Heart left ventricle (tissue), 16 donors: ENCODE measurements at regions not wholly inside any gene's neighbourhood (a gene's known extent, or its start where the extent isn't known, plus 50 kb on each side); places are given as distances from the start of the nearest gene placed in this dataset.

ENCODE experiments used
- ATAC-seq, 4 donors: fragments of 200-7000 bp; cut with Tn5 transposase; one replicate each; pipeline ENCODE4 v1.9.1; 2020 to 2022; ENCODE audit warnings: moderate library complexity in 4 of 4, mild to moderate bottlenecking in 3 of 4, moderate number of reproducible peaks in 1 of 4
- DNase-seq, 5 donors: peaks; one replicate each; pipeline ENCODE4 v3.0.0-alpha.2; 2020
- H3K27ac ChIP-seq, 12 donors: fragments of 200-600 bp; sonication (generic) in 4 of 12; one replicate each; pipeline versions ENCODE4 v1.5.0 to v1.8.0; 2016 to 2022; ENCODE audit warnings: mild to moderate bottlenecking in 2 of 12
- H3K27me3 ChIP-seq, 9 donors: fragments of 200-600 bp; sonication (generic) in 2 of 9; one replicate each; pipeline versions ENCODE4 v1.5.1 to v1.8.0; 2016 to 2022; ENCODE audit warnings: mild to moderate bottlenecking in 3 of 9
- H3K36me3 ChIP-seq, 9 donors: fragments of 200-600 bp; sonication (generic) in 2 of 9; one replicate each; pipeline versions ENCODE4 v1.5.0 to v1.8.0; 2018 to 2022; ENCODE audit warnings: mild to moderate bottlenecking in 2 of 9
- H3K4me1 ChIP-seq, 12 donors: fragments of 200-600 bp; sonication (generic) in 4 of 12; one replicate each; pipeline versions ENCODE4 v1.5.0 to v1.8.0; 2016 to 2022; ENCODE audit warnings: mild to moderate bottlenecking in 3 of 12
- H3K4me3 ChIP-seq, 12 donors: fragments of 200-600 bp; sonication (generic) in 4 of 12; one replicate each; pipeline versions ENCODE4 v1.5.0 to v1.8.0; 2017 to 2022; ENCODE audit warnings: mild to moderate bottlenecking in 9 of 12, moderate library complexity in 4 of 12
- H3K9me3 ChIP-seq, 12 donors: fragments of 200-600 bp; sonication (generic) in 4 of 12; one replicate each; pipeline versions ENCODE4 v1.5.0 to v1.8.0; 2016 to 2022; ENCODE audit warnings: mild to moderate bottlenecking in 1 of 12
- CTCF ChIP-seq, 12 donors: fragments of 200-600 bp; sonication (generic) in 4 of 12; IDR thresholded peaks; one replicate each; pipeline versions ENCODE4 v1.5.0 to v1.8.0; 2018 to 2022; ENCODE audit warnings: antibody characterized with exemption in 12 of 12, mild to moderate bottlenecking in 5 of 12
- POLR2A ChIP-seq, 2 donors: fragments of 450-650 bp; IDR thresholded peaks; one replicate each; pipeline ENCODE4 v1.6.1; 2017; ENCODE audit warnings: antibody characterized with exemption in 2 of 2, mild to moderate bottlenecking in 2 of 2, moderate library complexity in 2 of 2
- WGBS, 4 donors: extraction: QIAGEN DNeasy Blood & Tissue Kit in 2 of 4; methylation state at CpG; one replicate each; pipeline versions ENCODE4 v1.1.5 to v1.1.7; 2013 to 2018; 5-methylcytosine and 5-hydroxymethylcytosine counted together
- intact Hi-C, 10 donors: fragments of 100-400 bp; cut with DNase I; formaldehyde crosslinking; loops; one replicate each; pipeline versions ENCODE4 v1.11.1 to v1.14.2; 2022
- donor health status: ischemic (EF 13 %, LVEDD 7.1; RV severe dilation, severe dysfunction).
- donor health status: healthy with polysubstance abuse.
- donor health status: DM: no; HTN: yes; CAD: no.
- donor health status: DM: no; HTN: no; CAD: no.
- donor health status: ischemic (EF 25% LVEDD 6.9; RV normal size, moderate dysfunction).
- donor health status: ischemic (EF 25% LVEDD 5.7; RV mildly dilated, moderate dysfunction).
- donor health status: healthy.
- donor health status: DM: yes; HTN: yes; CAD: no.
- donor health status: ischemic (EF 35%, LVEDD 5.7; RV mildly dilated, moderate dysfunction).
- donor health status: nonischemic (EF 11% LVEDD 7.7; RV severe dilation, severe dysfunction).
- donor health status: DM: yes; HTN: yes; CAD: no.
- donor health status: PGD.
- donor health status: ischemic (EF 29% LVEDD 5.4; RV normal size, mild dysfunction).
- donor health status: nonischemic (EF 23%, LVEDD 6.1; RV moderate dilation, normal function).

DNA sequence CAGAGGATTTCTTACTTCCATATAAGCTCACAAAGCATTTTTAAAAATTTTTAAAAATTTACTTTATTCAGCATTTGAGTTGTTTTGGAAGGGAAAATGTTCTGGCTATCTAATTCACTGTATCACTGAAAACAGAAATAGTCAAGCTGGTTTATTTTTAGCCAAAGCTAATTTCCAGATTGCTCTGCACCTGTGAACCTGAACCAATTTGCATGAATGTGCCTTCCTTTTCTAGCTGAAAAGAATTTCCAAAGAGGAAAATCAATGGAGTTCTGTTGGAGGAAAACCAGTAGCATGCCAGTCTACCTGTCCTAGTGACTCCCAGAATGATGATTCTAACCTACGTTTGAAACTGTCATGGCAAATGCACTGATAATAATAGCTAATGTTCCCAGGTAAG is 134.2 kb upstream of the LIPC start:
- WGBS, 4 donors: 81 to 87% (median 85%) methylated on average over 1 of the region's 1 CpG
- intact Hi-C loops: loop anchor here in 1 of 10 donors (10.0 kb wide), 1 partner anchor 67 kb away; no protein-coding TSS in a partner anchor

GRCh38 chr15:58298879-58299850 is 132.6 kb upstream of the LIPC start:
- 88 to 91% (median 89%) methylated on average over 10 of the region's 10 CpGs for WGBS, 4 donors
- DNase-seq: peak in 1 of 5 donors; percentile 44
- peak in 2 of 4 donors; percentile 34 to 55 for ATAC-seq
- H3K27me3 ChIP-seq: no peaks in the 10 kb centered on the region
- H3K27ac ChIP-seq: no peak overlapping the region
- no peak for TF ChIP-seq CTCF (IDR thresholded peaks at IDR 0.05)
- TF ChIP-seq POLR2A (IDR thresholded peaks at IDR 0.05): no peak
- H3K36me3 ChIP-seq: no peaks in the 10 kb centered on the region
- intact Hi-C loops: loop anchor here in 1 of 10 donors (10.0 kb wide), 1 partner anchor 66 kb away; no protein-coding TSS in a partner anchor
- peaks cover 0 to 8% (median 0%) of the 10 kb centered on the region in 12 donors for H3K9me3 ChIP-seq
- H3K4me3 ChIP-seq: no peak overlapping the region
- H3K4me1 ChIP-seq: peaks cover 0 to 8% (median 0%) of the 10 kb centered on the region in 12 donors

More for the DNA sequence above, 134.2 kb upstream of the LIPC start:
- no peak overlapping the region for H3K27ac ChIP-seq
- peaks cover 0 to 8% (median 2%) of the 10 kb centered on the region in 12 donors for H3K9me3 ChIP-seq
- no peaks in the 10 kb centered on the region for H3K36me3 ChIP-seq
- ATAC-seq (no peak), DNase-seq (no peak)
- H3K27me3 ChIP-seq: no peaks in the 10 kb centered on the region
- peaks cover 0 to 8% (median 0%) of the 10 kb centered on the region in 12 donors for H3K4me1 ChIP-seq
- H3K4me3 ChIP-seq: no peak overlapping the region
- no peak for TF ChIP-seq CTCF (IDR thresholded peaks at IDR 0.05)
- TF ChIP-seq POLR2A (IDR thresholded peaks at IDR 0.05): no peak

DNA sequence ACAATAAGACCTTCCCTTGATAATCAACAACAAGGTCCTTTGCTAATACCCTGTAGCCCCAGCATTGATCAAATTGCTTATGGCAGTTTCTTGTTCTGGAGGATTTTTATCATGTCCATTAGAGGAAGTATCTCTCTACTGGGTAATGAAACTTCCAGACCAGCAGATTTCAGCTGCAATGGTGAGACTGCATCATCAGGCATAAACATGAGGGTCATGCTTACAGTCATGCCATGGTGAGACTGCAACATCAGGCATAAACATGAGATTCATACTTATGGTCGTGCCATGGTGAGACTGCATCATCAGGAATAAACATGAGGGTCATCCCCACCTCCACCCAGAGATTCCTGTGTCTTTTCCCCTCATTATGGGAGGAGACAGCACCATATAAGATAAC is 129.0 kb upstream of the LIPC start:
- Histone ChIP-seq H3K9me3 (no peaks in the 10 kb centered on the region), H3K4me1 (peaks cover 0 to 14% (median 9%) of the 10 kb centered on the region in 12 donors), H3K27me3 (no peaks in the 10 kb centered on the region), H3K27ac (peak overlapping the region in 1 of 12 donors; percentile 16), H3K36me3 (no peaks in the 10 kb centered on the region), H3K4me3 (no peak overlapping the region)
- TF ChIP-seq CTCF (IDR thresholded peaks at IDR 0.05): no peak
- TF ChIP-seq POLR2A (IDR thresholded peaks at IDR 0.05): no peak
- 90 to 100% (median 93%) methylated on average over 1 of the region's 1 CpG for WGBS, 4 donors
- no peak for DNase-seq
- intact Hi-C loops: no loop called here
- no peak for ATAC-seq

GRCh38 chr15:58303236-58303635 is 128.6 kb upstream of the LIPC start:
- H3K4me1 ChIP-seq: peaks cover 0 to 18% (median 9%) of the 10 kb centered on the region in 12 donors
- ATAC-seq (no peak), DNase-seq (no peak)
- TF ChIP-seq CTCF (IDR thresholded peaks at IDR 0.05): no peak
- TF ChIP-seq POLR2A (IDR thresholded peaks at IDR 0.05): no peak
- no peaks in the 10 kb centered on the region for H3K9me3 ChIP-seq
- H3K27me3 ChIP-seq: no peaks in the 10 kb centered on the region
- H3K36me3 ChIP-seq: no peaks in the 10 kb centered on the region
- peak overlapping the region in 1 of 12 donors; percentile 16 for H3K27ac ChIP-seq
- H3K4me3 ChIP-seq: no peak overlapping the region
- intact Hi-C loops: no loop called here
- WGBS, 4 donors: 93 to 96% (median 94%) methylated on average over 6 of the region's 6 CpGs
